HG02678 (cell line): ENCODE measurements at regions not wholly inside any gene's neighbourhood (a gene's known extent, or its start where the extent isn't known, plus 50 kb on each side); places are given as distances from the start of the nearest gene placed in this dataset.

Experiments
- ATAC-seq: cut with Tn5 transposase; IDR thresholded peaks from one replicate; pipeline ENCODE4 v1.9.1; 2021; ENCODE audit warnings: mild to moderate bottlenecking, moderate library complexity; ENCODE audit not compliant: unreplicated experiment

DNA sequence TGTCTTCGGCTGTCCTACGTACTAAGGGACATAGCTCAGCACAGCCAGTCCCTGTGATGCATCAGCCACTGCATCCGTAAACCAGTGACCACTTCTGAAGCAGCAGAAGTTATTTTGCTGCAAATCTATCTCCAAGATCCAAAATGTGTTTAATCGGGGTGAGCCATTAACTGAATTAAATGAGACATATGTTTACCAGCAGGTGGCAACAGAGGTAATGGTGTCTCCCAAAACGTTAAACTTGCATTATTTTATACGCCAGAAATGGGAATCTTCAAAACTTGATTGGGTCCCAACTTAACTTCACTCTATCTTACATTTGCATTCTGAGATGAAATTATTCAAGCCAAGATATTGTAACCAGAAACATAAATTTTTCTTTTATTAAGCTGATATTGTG is 75.3 kb upstream of the BOC start:
- ATAC-seq = no peak

DNA sequence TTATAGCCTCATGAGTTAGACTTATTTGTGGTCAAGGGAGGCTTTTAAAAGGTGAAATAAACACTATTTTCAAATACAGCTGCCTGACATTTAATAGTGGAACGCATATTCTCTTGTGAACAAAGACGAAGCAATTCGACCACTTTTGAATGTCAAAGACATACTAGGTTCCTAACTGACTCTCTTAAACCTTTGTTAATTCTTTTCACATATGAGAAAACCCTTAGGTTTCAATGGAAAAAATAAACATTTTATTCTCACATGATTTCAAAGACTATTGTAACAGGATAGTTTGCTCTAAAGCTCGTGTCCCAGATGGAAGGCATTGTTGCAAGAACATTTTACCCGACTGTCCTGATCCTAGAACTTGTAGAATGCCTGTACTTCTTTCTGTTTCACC is 74.8 kb upstream of the BOC start:
- ATAC-seq = no peak

DNA sequence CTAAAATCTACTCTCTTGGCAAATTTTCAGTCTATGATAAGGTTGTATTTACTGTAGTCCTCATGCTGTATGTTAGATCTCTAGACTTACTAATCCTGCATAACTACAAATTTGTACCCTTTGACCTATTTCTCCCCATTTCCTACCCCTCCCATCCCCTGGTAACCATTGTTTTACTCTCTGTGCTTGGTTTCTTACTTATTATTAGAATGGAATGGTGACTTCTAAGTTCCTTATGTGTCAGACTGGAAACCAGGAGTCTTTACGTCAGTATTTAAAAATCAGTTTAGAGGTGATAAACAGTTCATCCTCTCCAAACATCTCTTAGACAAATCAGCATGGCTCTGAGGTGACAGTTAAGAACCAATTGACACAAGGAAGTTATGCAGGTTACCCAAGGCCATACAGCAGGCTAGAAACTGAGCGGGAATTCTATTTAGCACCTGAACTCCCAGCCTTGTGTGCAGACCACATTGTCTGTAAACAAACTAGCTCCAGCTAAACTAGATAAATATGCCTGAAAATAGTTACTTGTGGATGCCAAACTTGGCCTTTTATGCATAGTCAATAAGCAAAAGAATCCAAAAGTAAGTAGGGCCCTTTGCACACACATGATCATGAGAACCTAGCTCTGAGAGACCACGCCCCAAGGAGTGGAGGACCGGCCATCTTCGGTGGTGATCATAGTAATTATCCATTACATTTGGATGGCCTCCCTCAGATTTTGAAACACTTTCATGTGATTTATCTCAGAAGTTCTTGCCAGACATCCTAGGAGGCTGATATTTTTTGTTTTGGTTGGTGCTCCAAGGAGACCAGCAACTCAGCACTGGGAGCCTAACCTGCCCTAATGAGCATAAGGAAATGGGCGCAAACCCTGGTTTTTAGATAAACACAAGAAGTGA is 72.3 kb upstream of the BOC start:
- no peak for ATAC-seq

DNA sequence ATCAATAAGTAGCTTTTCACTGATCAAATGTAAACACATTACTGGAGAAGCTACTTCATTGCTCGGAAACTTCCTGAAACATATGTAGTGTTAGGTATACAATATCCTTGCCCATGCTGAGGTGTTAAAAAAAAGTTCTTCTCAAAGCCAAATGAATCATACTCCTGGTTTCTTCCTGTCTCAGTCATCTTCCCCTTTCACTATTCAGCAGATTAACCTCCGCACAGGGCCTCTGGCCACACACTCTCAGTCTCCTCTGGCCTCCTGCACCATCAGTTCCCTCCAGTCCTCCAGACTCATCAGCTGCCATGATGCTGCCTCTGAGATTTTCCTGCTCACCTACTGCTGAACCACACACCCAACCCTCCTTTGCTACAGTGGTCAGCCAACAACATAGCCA is 70.5 kb upstream of the BOC start:
- no peak for ATAC-seq

DNA sequence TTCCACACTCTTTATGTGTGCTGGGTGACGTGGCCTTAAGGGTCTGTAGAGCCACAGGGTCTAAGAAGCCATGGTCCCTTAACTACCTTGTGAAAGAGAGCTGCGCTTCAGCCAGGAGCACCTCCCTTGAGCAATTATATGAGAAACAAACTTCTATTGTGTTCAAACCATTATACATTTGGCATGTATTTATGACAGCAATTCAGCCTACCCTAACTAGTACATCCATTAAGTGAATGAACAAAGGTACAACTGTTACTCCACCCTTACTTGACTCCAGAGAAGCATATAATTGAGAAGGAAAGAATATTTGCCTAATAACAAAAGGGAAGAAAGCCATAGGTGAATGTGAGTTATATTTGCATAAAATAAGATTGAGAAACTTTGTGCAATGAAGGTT is 69.8 kb upstream of the BOC start:
- no peak for ATAC-seq

DNA sequence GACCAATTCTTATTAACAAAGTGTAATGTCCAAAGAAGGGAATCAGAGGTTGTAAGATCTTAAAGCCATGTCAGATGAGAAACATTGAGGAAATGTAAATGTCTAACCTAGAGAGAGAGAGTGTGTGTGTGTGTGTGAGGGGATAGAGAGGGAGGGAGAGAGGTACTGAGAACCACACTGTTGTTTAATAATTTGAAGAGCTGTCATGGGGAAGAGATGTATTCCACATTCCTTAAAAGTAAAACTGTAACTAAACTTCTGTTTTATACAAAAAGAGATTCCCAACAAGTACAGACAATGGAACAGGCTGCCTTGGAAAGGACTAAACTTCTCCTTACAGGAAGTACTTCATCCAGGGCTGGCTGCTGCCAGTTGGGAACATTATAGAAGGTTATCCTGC is 68.9 kb upstream of the BOC start:
- ATAC-seq = no peak

DNA sequence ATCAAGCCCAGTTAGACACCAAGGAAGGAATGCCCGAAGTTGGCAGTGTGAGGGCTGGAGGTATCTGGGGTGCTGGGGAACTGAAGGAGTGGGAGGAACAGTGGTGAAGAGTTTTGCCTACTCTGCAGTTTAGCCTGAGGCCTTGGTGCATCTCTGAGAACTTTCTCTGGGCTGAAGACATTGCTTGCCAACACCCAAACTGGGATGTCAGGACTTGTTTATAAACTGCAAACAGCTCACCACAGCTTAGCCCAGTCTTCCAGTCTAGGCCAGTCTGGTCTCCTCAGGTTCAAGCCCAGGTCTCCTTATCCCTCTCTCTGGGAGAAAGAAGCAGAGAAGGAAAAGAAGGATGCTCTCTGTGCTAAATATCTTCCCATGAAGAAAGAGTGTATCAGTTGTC is 68.0 kb upstream of the BOC start:
- ATAC-seq = no peak

DNA sequence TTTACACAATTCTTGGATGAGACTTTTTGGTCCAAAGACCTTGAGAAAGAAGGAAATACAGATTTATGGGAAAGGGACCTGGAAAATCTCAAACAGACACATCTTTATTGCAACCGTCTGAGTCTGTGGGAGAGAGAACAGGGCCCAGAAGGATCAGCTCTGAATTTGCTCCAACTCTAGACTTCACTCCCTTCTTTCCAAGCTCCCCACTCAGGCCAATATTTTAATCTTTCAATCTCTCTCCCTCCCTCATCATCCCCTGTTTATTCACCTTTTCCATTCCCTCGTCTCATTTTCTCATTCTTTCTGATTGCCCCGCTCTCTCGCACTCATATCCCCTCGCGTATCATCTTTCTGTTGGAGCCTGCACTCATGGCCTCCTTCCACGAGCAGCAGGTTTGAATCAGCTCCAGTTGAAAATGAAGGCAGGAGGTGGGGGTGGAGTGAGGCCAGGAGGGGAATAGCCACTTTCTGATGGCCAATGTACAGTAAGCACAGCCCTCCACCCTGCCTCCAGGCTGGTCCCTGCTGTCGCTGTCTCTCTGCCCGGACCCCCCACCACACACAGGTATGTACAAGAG is 63.6 kb upstream of the BOC start:
- ATAC-seq = no peak

DNA sequence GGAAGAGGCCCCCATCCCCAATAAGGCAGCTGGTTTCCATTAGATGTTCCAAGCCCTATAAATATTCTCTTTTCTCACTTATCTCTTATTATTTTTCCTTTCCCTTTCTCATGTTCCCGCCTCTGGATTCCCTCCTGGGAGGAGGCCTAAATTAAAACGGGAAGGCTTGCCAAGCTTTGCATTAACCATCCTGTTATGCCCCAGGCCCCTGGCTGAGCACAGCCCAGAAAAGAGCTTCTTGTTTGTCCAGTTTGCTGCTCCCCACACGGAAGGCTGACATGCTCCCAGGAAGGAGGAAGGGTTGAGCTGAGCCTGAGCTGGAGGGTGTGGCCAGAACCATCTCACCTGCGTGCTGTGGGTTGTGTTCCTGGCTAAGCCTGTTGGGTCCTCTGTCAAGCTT is 63.1 kb upstream of the BOC start:
- no peak for ATAC-seq

DNA sequence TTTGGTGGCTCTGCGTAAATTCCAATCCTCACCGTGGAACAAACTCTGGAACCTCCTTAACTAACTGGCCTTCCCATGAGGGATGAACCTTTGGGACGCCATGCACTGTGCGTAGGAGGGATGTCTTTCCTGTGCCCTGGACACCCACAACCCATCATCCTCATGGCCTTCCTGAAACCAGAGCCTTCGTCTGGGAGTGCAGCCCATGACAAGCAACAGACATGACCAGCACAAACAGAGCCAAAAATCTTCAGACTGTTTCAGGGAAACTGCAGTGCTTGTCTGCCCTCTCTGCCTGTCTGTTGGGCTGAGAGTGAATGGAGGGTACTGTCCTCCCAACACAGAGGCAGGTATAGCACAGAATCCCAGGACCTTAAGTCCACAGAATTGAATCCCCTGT is 61.1 kb upstream of the BOC start:
- no peak for ATAC-seq

DNA sequence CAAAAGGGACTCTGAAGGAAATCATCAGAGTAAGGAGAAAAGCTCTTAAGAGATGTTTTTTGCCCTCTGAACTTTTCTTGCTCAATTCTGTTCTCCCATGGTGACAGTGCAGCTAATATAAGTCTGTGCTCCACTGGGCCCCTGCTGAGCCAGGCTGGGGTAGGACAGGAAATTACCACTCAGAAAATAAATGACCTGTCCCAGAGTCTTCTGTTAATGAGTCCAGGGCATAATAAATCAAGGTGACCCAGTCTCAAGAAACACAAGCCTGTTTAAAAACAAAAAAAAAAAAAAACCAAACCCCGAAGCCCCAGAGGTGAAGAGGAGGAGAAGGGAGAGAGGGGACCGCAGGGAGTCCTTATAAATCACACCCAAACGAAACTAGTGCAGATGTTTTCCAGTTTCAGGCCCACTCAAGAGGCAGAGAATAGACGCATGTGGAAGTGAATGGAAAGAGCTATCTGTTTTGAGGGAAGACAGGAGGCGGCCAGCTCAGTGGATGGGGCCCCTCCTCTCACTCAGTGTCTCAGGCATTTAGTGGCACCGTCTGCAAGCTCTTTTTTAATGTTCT is 59.8 kb upstream of the BOC start:
- no peak for ATAC-seq

DNA sequence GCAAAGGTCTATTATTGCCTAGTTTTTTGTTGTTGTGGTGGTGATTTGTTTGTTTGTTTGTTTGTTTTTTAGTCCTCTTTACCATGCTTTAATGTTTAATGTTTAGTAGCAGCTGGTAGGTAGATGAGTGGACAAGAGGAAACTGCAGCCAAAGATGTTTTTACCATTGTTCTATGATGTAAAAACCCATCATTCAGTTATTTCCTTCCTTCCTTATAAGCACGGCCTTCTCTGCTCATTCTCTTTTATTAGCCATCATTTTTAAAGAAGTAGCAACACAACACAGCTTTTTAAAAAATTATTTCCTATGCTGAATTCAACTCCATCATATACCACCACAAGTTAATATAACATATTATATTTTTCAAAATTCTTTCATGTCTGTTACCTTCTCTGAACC is 58.5 kb upstream of the BOC start:
- ATAC-seq = no peak

DNA sequence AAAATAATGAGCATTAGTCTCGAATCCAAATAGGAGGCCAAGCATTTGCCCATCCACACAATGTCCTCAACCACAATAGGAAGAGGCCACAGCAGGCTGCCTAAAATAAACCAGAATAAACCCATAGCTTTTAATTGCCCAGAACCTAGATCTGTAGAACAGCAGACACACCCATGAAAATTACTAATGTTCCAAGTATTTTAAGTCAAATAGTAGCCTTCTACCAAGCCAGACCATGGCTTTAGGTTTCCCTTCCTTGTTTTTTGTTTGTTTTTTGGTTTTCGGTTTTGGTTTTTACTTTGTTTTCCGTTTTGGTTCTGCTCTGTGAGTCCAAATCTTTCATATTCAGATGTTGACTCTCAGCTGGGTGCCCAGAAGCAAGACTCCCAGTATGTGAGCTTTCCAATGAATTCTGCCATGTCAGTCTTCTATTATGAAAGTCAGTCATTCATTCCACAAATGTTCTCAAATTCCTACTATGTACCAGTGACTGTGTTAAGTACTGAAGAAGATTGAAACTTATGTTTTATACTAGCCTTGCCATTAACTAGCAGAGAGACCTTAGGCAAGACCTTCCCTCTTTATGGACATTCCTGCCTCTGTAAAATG is 57.8 kb upstream of the BOC start:
- peak; percentile 81 for ATAC-seq

DNA sequence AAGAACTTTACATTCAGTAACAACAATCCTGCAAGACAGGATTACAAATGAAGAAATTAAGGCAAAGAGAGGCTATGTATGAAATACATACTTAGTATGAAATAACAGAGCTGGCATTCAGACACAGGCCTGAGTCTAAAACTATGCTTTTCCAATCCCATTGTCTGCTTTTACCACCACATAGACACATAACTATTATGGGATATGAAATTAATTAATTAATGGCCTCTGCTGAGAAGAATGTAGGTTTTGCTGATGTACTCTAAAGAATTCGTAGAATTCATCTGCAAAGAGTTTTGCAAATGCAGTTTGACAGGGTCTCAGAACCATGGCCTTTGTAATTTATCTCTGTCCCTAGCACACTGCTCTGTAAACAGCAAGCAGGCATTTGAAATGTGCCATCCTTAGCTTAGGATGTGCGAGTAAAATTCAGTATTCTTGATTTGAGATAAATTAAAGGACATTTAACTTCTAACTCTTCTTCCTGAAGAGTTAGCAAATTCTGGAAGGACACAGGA is 54.5 kb upstream of the BOC start:
- ATAC-seq = no peak

DNA sequence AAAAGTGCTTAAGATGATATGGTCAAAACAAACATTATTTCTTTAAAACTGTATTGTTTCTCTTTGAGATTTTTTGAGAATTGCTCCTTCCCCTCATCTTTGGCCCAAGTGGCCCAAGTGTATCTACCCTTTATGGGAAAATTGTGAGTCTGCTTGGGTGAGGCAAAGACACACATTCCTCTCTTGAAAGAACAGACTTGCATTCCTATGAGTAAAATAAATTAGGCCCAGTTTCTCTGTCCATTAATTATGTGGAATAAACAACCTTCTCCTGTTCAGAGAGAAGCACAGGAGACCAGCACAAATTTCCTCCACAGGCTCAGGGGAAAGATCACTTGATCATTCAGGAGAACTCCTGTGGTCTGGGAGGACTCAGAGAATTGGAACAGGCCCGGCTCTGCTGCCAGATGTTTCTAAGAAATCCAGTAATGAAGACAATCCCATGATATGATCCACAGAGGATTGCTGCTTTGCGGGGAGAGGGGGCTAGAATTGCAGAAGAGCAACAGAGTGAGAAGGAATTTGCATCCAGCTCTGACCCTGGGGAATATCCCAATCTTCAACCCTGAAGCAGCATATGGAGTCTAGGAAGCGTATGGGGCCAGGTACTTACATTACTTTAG is 53.8 kb upstream of the BOC start:
- no peak for ATAC-seq

DNA sequence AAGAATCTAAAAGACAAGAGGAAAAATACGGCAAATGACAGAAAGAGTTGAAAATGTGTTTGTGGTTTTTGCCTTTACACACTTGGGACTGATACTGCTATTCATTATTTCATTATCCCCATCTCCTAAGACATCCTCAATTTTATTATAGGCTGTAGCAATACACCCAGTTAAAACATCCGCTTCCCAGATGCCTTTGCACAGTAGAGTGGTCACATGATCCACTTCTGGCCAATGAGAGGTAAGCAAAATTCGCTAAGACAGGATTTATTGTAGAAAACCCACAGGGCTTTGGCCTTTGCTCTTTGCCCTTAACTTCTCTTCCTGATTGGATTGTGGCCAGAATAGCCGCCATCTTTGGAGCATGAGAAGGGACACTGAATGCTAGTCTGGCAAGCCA is 53.2 kb upstream of the BOC start:
- no peak for ATAC-seq
